Ishikawa (cell line): ENCODE measurements at regions not wholly inside any gene's neighbourhood (a gene's known extent, or its start where the extent isn't known, plus 50 kb on each side); places are given as distances from the start of the nearest gene placed in this dataset.

Source experiments
- CEBPB ChIP-seq: IDR thresholded peaks from 2 replicates; pipeline ENCODE4 v1.6.1; 2012
- EP300 ChIP-seq: IDR thresholded peaks from 2 replicates; pipeline ENCODE4 v1.6.1; 2012; ENCODE audit warnings: borderline replicate concordance
- RAD21 ChIP-seq: IDR thresholded peaks from 2 replicates; pipeline ENCODE4 v1.6.1; 2012; ENCODE audit warnings: low read depth
- REST ChIP-seq: IDR thresholded peaks from 2 replicates; pipeline ENCODE4 v1.6.1; 2012; ENCODE audit warnings: low read depth, mild to moderate bottlenecking
- TAF1 ChIP-seq: IDR thresholded peaks from 2 replicates; pipeline ENCODE4 v1.6.1; 2012; ENCODE audit warnings: low read depth, mild to moderate bottlenecking
- USF1 ChIP-seq: IDR thresholded peaks from 2 replicates; pipeline ENCODE4 v1.6.1; 2012

GRCh38 chr6:126831461-126831860, 287.0 kb upstream of the RSPO3 start:
- TF ChIP-seq CEBPB (no peak), EP300 (no peak), TAF1 (no peak), USF1 (no peak), RAD21 (no peak), REST (no peak)
